ENCODE measurements at regions not wholly inside any gene's neighbourhood (a gene's known extent, or its start where the extent isn't known, plus 50 kb on each side); places are given as distances from the start of the nearest gene placed in this dataset.

DNA sequence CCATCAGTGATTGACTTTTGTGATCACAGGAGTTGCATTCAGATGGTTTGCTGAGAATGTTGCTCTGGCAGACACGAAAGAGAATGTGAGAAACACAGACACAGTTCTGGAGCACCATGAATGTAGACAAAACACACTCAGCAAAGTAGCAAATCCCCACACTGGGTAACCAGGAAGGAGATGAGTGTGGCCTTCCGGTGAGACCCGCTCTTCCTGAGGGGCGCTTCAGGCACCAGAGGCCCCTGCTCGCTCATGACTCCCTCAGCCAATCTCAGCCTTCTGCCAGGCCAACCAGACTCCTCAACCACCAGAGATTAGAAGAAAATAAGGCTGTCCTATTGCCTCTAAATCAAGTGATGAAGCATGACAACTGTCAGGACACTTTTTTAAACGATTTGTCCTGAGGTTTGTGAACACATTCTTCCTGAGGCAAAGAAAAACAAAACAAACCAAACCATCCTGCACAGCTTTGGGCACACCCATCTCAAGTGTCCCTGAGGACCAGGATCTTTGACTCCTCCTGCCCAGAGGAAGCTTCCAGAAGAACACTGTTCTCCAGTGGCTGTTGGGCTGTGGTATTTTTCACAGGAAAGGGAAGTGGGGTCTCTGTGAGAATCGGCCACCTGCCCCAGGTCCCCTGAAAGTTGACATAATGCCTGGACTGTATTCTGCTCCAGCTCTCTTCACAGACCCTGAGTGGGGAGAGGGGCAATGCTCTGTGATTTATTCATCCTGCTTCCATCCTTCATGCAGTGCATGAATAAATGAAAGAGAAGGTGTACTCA, 152.8 kb downstream of the BCL11A start:
- DNase-seq: no peak

DNA sequence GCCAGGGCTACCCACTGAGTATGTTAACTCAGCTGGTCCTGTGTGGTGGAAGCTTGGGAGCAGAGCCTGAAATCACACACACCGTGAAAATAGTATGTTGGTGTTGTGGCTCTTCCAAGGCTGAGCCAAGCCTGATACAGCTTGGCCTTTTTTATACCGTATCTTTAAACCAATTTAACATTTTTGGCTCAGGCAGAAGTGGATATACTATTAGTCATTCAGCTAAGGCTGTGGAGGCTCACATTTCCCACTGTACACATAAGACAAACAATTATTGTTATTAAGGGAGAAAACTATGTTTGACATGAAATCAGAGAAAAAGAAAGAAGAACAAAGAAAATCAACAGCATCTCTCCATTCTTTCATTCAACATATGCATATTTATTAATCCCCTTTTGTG, 159.0 kb downstream of the BCL11A start:
- no peak for DNase-seq

DNA sequence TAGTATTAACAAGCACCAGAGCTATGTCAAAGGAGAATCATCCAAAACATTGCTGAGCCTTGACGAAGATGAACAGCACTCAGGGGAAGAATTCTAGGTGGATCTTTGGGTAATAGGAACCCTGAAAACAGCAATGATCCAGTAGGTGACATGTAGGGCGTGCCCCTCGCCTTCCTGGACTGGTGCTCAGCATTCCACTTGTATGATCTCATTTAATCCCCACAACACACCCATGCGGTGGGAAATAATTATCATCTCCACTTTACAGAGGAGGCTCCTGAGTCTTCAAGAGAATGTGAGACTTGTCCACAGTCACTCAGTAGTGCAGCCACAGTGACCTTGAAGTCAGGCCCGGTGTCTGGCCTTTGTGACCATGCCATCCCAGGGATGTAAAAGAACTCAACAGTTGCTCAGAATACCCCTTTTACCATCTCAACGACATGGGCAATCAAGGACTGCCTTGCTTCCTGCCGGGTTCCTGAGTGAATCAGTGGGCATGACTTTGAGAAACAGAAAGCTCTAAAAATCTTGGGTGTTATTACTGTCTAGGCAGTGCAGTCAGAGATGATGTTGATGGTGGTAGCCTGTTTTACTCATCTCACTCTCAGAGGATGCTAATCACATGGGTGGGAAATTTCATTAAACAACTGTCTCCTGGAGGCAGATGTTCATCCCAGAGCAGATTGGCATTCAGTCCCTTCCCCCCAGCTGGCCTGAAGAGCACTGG, 161.6 kb downstream of the BCL11A start:
- no peak for DNase-seq

DNA sequence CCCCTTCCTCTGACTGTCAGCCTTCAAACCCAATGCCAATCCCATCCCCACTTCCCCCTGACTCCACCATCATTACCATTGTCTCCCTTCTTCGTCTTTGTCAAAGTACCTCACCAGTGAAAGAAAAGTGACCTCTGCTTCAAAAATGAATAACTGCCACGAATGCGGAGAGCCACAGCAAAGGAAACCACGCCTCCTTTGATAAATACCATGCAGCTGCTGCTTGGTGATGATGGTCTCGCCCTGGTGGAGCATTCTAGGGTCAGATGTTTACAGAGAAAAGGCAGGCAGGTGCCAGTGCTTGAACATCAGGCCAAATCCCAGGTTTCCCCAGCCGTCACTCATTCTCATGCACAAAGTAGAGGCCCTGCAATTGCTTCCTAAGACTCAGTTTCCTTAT, 162.2 kb downstream of the BCL11A start:
- no peak for DNase-seq

DNA sequence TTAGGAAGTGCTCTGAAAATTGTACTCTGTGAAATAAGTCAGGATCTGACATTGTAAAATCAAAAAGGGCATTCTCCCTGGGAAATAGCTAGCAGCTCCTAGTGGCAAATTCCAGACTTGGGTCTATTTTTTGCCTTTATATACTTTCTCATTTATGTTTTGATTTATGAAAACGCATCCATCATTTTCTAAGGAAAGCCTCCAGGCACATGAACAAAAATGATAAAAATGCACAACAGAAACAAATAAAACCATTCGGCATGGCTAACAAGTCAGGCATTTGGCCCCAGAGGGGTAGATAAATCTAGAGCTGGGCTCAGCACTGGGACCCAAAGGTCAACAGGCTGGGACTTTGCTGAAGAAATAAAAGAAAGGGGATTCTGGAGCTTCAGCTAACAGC, 167.0 kb downstream of the BCL11A start:
- DNase-seq: no peak

DNA sequence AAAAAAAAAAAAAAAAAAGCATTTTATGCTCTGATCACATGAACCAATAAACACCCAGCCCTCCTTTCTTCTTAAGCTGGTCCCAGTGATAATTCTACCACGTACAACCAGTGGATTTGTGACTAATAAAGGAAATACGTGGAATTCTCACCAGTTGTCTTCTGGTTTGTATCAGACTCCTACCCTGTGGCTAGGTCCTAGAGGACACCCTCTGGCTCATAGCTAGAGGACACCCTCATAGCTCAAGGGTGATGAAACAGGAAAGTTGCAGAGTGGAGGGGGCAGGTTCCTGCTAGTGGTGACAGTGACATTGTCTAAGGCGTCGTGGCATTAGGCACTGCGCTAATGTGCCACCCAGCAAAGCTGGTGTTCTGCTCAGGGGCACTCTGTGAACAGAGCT, 167.8 kb downstream of the BCL11A start:
- peak; percentile 17 to 28 for DNase-seq

DNA sequence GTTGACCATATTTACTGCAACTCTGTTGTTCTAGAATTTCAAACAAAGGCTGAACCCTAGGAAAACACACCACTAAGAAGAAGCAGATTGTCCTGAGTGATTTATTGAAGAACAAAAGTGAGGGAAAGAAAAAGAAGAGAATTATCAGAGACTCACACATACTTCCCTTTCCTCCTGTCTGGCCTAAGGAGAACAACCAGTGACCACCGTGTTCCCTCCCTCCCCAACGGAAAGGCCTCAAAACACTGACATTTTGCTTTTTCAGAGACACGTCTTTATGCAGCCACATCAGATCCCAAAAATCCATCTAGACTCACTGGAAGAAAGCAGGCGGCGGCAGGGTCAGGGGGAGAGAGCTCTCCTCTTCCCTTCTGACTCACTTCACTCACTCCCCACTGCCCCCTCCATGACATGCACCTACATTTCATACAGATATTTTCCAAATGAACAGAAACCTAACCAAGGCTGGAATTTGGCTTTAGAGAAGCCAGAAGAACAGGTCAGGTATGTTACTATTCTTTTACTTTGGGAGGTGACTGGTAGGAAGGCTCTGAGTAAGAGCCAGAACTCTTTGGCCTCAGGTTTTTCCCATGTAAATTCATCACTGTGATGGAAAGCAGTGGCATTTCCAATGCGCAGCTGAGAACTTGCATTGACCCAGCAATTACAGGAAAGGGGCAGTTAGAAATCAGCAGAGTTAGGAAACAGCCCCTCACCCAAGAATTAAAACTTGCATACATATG, 169.9 kb downstream of the BCL11A start:
- peak in 1 of 2 experiments; percentile 20 for DNase-seq

DNA sequence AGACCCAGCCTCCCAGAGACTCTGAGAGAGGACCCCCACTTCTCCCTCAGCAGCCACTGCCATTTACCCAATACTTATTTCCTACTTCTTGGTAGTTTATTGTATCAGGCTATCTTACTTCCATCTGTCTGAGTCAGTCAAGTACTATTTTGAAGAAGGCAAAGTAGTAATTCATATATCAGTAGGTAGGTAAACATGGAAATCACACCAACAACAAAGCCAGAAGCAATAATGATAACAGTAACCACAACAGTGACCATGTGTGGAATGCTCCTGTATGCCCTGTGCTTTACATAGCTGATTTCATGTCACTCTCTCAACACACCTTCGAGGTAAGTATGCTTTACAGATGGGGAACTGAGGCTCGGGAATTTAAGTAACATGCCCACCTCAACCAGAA, 173.0 kb downstream of the BCL11A start:
- no peak for DNase-seq

DNA sequence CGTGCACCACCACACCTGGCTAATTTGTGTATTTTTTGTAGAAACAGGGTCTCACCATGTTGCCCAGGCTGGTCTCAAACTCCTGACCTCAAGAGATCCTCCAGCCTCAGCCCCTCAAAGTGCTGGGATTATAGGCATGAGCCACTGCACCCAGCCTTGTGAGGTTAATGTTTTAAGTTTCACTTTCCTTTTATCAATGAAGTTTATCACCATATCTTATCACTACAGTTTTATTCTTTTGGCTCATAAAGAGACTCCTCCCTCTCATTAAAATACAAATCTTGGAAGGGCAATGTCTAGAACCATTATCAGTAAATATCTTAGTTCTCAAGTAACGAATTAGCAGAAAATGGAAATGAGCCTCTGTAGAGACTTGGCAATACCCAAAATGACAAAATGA, 173.8 kb downstream of the BCL11A start:
- DNase-seq: no peak

DNA sequence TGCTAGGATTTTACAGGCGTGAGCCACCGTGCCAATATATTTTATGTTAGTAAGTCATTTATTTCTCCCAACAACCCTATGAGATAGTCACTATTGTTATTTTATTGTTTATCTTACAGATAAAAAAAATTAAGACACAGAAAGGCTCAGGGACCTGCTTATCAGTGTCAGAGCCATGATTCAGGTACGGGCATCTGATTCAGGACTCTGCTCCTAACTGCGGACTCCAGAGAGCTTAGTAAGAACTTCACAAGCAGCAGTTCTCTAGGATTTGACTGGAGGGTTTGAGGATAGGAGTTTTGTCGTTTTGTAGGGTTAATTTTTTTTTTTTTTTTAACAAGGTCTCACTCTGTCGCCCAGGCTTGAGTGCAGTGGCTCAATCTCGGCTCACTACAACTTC, 174.2 kb downstream of the BCL11A start:
- DNase-seq: no peak

DNA sequence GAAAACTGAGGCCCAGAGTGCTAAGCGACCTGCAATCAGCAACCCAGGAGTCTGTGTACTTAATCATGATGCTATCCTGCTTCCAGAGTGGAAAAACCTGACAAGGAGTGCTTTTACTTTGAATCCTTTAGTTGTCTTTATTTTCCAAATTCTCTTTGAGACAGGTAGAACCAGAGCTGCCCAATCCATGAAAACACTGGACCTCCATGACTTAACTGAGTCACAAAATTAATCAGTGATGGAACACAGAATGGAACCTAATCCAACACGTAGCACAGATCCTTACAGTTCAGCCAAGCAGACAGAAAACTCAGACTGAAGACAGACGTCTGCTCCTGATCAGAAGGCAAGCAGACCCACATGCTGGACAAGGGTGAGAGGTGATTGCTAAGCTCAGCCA, 175.6 kb downstream of the BCL11A start:
- DNase-seq: no peak

DNA sequence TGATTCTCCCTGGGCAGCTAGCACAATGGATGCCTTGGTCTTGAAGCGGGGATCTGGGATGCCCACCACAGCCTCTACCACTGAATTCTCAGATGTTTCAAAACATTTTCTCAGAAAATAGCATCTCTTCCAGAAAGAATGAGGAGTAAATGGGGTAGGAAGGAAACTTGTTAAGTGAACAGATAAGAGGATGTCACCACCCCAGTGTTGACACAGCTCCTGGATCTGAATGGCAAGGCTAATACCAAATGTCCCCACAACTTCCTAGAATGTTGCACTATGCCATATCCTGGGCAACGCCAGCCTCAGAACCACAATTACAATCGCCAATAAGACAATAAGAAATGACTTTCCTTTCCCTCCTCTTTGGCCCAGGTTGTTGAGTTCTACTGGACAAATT, 177.2 kb downstream of the BCL11A start:
- peak in 1 of 2 experiments; percentile 7 for DNase-seq

DNA sequence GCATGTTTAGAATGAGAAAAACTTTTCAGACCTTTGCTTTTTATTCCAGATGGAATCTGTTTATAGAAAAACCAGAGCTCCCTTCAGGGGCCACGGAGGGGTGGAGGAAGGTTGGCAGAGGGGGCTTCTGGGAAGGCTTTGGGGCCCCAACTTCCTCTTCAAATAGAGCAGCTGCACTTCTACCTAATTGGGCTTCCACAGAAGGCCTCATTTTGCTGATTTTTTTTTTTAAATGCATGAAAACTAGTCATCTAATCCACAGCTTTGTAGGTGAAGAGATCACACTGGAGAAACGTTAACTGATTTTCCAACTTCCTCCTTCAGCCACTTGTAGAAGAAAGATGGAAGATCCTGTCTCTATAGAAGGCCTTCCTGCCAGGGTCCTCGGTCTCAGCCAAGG, 181.8 kb downstream of the BCL11A start:
- DNase-seq: peak; percentile 26 to 27

DNA sequence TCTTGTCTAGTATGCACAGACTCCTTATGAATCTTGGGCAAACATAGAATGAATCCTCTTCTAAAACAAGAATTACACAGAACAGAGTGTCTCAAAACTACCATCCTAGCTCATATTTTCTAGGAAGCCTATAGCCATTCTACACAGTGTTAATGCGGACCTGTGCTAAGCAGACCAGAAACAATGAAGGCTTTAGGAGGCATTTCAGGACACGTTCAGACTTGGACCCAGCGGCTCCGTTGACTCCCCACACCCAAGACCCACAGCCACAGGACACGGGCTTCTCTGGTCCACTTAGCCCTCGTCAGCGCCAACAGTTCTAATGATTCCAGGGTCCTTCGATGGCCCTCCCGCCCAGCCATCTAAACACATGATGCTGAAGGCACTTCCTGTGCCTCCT, 182.2 kb downstream of the BCL11A start:
- DNase-seq: no peak

DNA sequence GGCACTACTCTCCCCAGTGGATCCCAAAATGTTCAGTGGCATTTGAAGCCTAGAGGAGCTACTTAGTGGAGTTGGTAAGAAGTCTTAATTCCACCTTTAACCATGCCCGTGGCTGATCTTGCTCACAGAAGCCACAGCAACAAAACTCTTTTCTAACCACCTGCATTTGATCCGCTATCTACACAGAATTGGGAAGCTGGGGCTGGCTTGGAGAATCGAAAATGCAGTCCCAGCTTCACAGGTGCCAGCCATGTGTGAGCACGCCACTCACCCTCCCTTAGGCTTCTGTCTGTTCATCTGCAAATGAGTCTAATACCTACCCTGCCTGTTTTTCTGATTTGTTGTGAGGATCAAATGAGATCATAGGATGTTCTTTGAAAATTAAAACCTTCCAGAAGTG, 182.6 kb downstream of the BCL11A start:
- DNase-seq: no peak

DNA sequence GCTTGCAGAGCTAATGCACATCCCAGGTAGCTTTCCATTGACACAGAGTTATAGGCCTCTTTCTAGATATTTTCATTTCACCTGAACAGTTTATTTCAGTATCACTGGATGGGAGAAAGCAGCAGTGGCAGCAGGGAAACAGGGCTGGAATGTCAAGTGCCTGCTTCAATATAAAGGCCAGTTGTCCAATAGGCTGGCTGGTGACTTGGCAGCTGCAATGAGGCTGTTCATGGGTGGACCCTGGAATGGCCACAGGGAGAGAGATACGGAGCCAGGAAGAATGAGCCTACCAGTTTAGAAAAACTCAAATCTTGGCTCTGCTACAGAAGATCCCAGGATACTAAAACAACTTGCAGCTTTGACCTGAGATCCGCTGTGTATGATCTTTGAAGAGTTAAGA, 185.0 kb downstream of the BCL11A start:
- no peak for DNase-seq

DNA sequence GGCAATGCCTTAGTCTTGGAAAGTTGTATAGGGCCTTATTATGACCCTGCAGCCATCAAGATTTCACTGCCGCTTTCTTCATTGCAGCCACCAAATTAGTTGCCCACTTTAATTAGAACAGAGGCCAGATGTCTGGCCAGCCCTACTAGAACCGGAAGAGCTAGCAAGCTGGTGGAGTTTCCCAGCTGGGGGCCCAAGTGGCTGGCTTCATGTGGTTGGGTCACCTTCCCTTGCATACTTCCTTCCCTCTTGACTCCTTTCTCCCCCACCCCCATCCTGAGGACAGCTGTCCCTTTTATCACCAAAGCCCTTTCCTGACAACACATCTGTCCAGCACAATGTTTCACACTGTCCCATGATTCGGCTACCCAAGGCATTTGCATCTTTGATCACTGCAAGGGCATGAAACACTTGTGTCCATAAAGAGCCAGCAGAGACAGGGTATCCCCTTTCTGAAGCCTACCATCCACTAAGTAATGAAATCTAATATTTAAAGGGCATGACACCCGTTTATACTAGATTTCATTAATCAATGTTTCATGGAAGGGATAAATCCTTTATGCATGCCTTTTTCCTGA, 187.2 kb downstream of the BCL11A start:
- DNase-seq: peak; percentile 83 to 85

DNA sequence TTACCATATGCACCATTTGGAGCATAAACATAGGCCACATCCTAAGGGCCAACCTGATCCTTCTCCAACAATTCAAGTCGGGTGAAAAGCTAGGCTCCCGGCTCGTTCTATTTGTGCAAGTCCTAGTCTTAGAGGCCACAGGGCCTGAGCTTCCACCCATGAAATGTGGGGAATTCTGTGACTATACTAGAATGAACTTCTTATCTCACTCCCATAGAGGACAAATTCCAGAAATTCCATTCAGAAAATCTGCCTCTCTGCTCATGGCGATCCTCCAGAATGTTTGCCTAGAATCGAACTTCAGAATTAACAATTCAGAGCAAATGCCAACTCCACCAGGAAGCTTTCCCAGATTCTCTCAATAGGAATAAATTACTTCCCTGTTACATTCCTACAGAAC, 187.9 kb downstream of the BCL11A start:
- DNase-seq: no peak

DNA sequence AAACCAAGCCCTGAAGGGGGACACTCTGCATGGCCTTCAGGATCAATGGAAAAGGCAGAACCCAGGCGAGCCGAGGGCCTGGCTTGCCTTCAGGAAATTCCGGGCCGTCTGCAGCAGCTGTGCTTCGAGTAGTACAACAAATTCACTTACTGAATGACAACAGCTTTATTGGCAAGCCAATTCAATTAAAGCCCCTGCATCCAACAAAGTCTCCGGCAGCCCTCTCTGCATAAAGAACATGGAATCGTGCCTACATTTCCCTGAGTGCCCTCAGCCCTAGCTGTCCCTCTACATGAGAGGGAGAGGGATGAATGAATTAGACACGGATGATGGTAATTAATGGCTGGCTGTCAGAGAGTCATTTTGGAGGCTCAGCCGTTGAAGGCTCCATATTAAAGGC, 189.0 kb downstream of the BCL11A start:
- no peak for DNase-seq

DNA sequence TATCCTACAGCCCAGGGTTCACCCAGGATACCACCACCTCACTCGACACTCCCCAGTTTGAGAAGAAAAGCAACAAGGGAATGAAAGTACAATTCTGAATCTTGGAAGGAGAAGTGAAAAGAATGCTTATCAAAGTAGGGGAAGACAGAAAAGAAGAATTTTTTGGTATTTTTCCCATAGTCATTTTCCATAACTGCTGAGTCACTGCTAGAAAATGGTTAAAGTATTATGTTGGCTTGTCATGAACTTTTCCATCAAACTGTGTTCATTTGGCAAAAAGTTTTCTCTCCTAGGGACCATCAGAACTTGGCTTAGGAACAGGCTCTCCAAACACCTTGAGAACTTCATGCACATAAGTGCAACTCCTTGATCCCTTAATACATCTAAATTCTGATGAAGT, 192.0 kb downstream of the BCL11A start:
- no peak for DNase-seq

DNA sequence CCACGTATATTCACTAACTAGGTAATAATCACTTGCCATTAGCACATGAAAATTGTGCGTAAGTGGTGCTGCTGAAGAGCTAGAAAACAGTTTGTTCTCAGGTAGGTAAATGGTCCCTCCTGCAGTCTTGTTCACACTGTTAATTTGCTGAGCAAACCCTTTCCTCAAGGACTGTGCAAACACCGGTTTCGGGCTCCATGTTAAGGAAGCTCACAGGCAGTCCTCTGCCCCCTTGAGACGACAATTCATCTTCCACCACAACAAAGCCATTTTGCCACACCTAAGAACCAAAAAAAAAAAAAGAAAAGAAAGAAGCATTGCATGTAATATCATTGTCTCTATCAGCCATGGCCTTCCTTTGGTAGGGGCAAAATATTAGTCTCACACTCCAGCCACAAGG, 193.9 kb downstream of the BCL11A start:
- no peak for DNase-seq

DNA sequence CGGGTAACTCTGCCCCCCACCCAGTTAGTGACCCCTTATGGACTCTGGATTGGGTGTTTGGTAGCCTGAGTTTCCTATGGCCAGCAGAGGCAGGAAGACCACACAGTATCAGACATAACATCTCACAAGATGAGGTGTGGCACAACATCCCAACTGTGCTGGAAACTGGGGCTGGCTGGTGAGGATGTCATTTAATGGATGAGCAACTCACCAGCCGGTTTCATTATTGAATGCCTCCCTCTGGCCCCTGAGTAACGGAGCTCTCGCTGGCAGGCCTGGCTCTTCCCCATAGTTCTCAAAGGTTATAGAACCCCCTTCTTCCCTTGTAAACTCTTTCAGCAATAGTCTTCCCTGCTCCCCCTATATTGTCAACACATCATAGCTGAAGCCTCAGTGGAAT, 195.0 kb downstream of the BCL11A start:
- DNase-seq: no peak

DNA sequence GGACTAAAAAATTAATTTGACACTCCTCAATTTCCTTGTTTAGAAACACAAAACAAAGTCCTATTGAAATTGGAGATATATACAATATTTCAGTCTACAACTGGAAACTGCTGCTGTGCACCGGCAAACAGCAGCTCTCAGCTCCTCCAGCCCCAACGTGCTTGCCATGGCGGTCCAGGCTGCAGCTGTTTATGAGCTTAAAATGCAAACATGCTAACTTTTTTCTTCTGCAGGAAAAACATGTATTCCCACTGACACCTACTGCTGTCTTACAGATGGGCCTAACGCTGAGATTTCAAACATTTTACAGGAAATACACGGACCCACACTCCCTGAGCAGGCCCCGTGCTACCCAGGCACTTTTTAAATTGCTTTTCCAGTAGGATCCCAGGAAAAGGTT, 195.5 kb downstream of the BCL11A start:
- no peak for DNase-seq

DNA sequence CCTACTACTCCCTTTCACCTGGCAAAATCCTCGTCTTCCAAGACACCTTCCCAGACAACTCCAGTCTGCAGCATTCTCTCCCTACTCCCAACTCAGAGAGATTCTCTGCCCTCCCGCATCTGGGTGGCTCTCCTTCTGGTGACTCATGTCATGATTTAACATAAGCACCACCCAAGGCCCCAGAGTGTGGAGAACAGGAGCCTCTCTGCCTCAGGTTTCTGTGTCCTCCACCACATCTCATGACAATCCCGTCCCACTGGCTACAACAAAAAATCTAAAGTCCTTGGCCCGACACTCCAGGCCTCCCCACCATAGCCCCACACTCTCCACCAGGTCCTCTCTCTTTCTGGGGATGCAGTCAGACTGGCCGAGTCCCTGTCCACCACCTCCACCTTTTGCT, 197.1 kb downstream of the BCL11A start:
- no peak for DNase-seq

Measured in Kasumi-1 (cell line).